ENCODE measurements at regions not wholly inside any gene's neighbourhood (a gene's known extent, or its start where the extent isn't known, plus 50 kb on each side); places are given as distances from the start of the nearest gene placed in this dataset.
"Not testable (repeated sequence)": the region's sequence is repeated elsewhere in the genome, so short reads cannot be mapped to it uniquely, and the experiment has no call there.

GRCh38 chr7:98788966-98789365 is 80.8 kb downstream of the TMEM130 start:
- H3F3A ChIP-seq (ENCODE audit: insufficient read depth, low read length, poor library complexity, severe bottlenecking), result no peaks in the 10 kb centered on the region
- H4K20me1 ChIP-seq (ENCODE audit: insufficient read depth), result no peaks in the 10 kb centered on the region
- H3K36me3 ChIP-seq (ENCODE audit: insufficient read depth, low read length), result no peaks in the 10 kb centered on the region
- H3K9ac ChIP-seq (ENCODE audit: low read length), result no peak overlapping the region
- H2AFZ ChIP-seq (ENCODE audit: low read depth, low read length), result no peak overlapping the region
- H3K4me3 ChIP-seq (ENCODE audit: low read length), result no peak overlapping the region
- H3K79me2 ChIP-seq (replicated peaks; ENCODE audit: insufficient read depth, low read length), result no peaks in the 10 kb centered on the region
- H3K27me3 ChIP-seq (ENCODE audit: insufficient read depth, low read depth, low read length), result no peaks in the 10 kb centered on the region
- H3K9me3 ChIP-seq (ENCODE audit: low read length), result no peaks in the 10 kb centered on the region
- no peaks in the 10 kb centered on the region for H3K9me2 ChIP-seq (ENCODE audit: insufficient read depth, low read length)
- no peak overlapping the region for H3K27ac ChIP-seq (ENCODE audit: low read length)
- no peak overlapping the region for H3K4me2 ChIP-seq (ENCODE audit: low read length)
- TF ChIP-seq POLR2AphosphoS5 (IDR thresholded peaks at IDR 0.05) (no peak), TAF1 (IDR thresholded peaks at IDR 0.05; ENCODE audit: low read depth) (no peak), EP300 (conservative IDR thresholded peaks at IDR 0.05; ENCODE audit: poor library complexity, severe bottlenecking) (no peak), SMC3 (conservative IDR thresholded peaks at IDR 0.05; ENCODE audit: poor library complexity) (no peak), MXI1 (conservative IDR thresholded peaks at IDR 0.05; ENCODE audit: poor library complexity, severe bottlenecking) (no peak), EZH2 (IDR thresholded peaks at IDR 0.05; ENCODE audit: borderline replicate concordance, insufficient read depth, low read length, poor library complexity, severe bottlenecking) (no peak), CTCF (IDR thresholded peaks at IDR 0.05; ENCODE audit: poor library complexity, severe bottlenecking) (no peak), RAD21 (conservative IDR thresholded peaks at IDR 0.05) (no peak), REST (IDR thresholded peaks at IDR 0.05; ENCODE audit: borderline replicate concordance) (no peak)

- H3K4me2 ChIP-seq (ENCODE audit: low read length); H2AFZ ChIP-seq (ENCODE audit: low read depth, low read length); H3K4me3 ChIP-seq (ENCODE audit: low read length); H3K9ac ChIP-seq (ENCODE audit: low read length); H3K79me2 ChIP-seq (replicated peaks; ENCODE audit: insufficient read depth, low read length); H3F3A ChIP-seq (ENCODE audit: insufficient read depth, low read length, poor library complexity, severe bottlenecking); H3K27ac ChIP-seq (ENCODE audit: low read length); H3K9me3 ChIP-seq (ENCODE audit: low read length); H3K27me3 ChIP-seq (ENCODE audit: insufficient read depth, low read depth, low read length); H3K9me2 ChIP-seq (ENCODE audit: insufficient read depth, low read length); H4K20me1 ChIP-seq (ENCODE audit: insufficient read depth); H3K36me3 ChIP-seq (ENCODE audit: insufficient read depth, low read length): not testable (repeated sequence)
Measured at GRCh38 chr7:98794453-98794852, 75.4 kb downstream of the TMEM130 start.

Measured in neural cell (in vitro differentiated cells).